Neuronal stem cell (in vitro differentiated cells): ENCODE measurements at regions not wholly inside any gene's neighbourhood (a gene's known extent, or its start where the extent isn't known, plus 50 kb on each side); places are given as distances from the start of the nearest gene placed in this dataset.

Source experiments
- DNase-seq: peaks from one replicate; pipeline ENCODE4 v3.0.0-alpha.2; 2013; ENCODE audit warnings: low spot score
- H2AFZ ChIP-seq: one replicate; pipeline ENCODE4 v1.6.1; 2013; ENCODE audit warnings: mild to moderate bottlenecking, low read length, inconsistent platforms
- H2AK5ac ChIP-seq: 2 replicates; pipeline ENCODE4 v1.6.1; 2013; ENCODE audit warnings: low read depth, mild to moderate bottlenecking, inconsistent platforms, low read length, moderate library complexity, mixed read lengths
- H2BK120ac ChIP-seq: 2 replicates; pipeline ENCODE4 v1.6.1; 2013; ENCODE audit warnings: low read depth, mild to moderate bottlenecking, inconsistent platforms, low read length, moderate library complexity, mixed read lengths
- H2BK12ac ChIP-seq: one replicate; pipeline ENCODE4 v1.6.1; 2013; ENCODE audit warnings: low read length, inconsistent platforms
- H2BK15ac ChIP-seq: 2 replicates; pipeline ENCODE4 v1.6.1; 2013; ENCODE audit warnings: mild to moderate bottlenecking, low read length, inconsistent platforms, mixed read lengths
- H2BK5ac ChIP-seq: one replicate; pipeline ENCODE4 v1.6.1; 2013; ENCODE audit warnings: inconsistent platforms, mild to moderate bottlenecking, low read length, moderate library complexity
- H3K14ac ChIP-seq: one replicate; pipeline ENCODE4 v1.6.1; 2013; ENCODE audit warnings: low read length, inconsistent platforms
- H3K18ac ChIP-seq: 2 replicates; pipeline ENCODE4 v1.6.1; 2013; ENCODE audit warnings: low read length, inconsistent platforms
- H3K23ac ChIP-seq: 2 replicates; pipeline ENCODE4 v1.6.1; 2013; ENCODE audit warnings: low read depth, mild to moderate bottlenecking, mixed read lengths, low read length, inconsistent platforms; ENCODE audit not compliant: poor library complexity
- H3K27ac ChIP-seq: replicated peaks from 3 replicates; pipeline ENCODE4 v1.5.1; 2013; ENCODE audit warnings: low read length, inconsistent platforms
- H3K27me3 ChIP-seq, 3 experiments: 2 replicates each; pipeline ENCODE4 v1.6.1; 2013; ENCODE audit warnings: low read length in 3 of 3, mild to moderate bottlenecking in 2 of 3, inconsistent platforms in 1 of 3, low read depth in 1 of 3, mixed read lengths in 1 of 3, moderate library complexity in 1 of 3; ENCODE audit not compliant: control insufficient read depth in 3 of 3, insufficient read depth in 3 of 3
- H3K36me3 ChIP-seq, 2 donors: replicated peaks in 1 of 2; 2 replicates each; pipeline ENCODE4 v1.6.1; 2013; ENCODE audit warnings: low read length in 2 of 2; ENCODE audit not compliant: control insufficient read depth in 2 of 2, insufficient read depth in 2 of 2
- H3K4ac ChIP-seq: 2 replicates; pipeline ENCODE4 v1.6.1; 2013; ENCODE audit warnings: inconsistent platforms, mild to moderate bottlenecking, low read length, moderate library complexity
- H3K4me1 ChIP-seq, 2 donors: 1 replicate in 1 of 2; 2 replicates in 1 of 2; pipeline ENCODE4 v1.6.1; 2013; ENCODE audit warnings: low read length in 2 of 2, low read depth in 1 of 2; ENCODE audit not compliant: control insufficient read depth in 2 of 2, insufficient read depth in 1 of 2
- H3K4me2 ChIP-seq: one replicate; pipeline ENCODE4 v1.6.1; 2013; ENCODE audit warnings: mild to moderate bottlenecking, low read length, inconsistent platforms; ENCODE audit not compliant: insufficient read depth, poor library complexity, severe bottlenecking
- H3K4me3 ChIP-seq, 2 donors: 2 replicates each; pipeline ENCODE4 v1.5.1; 2013; ENCODE audit warnings: low read length in 2 of 2, mild to moderate bottlenecking in 2 of 2, inconsistent platforms in 1 of 2, moderate library complexity in 1 of 2
- H3K79me1 ChIP-seq: one replicate; pipeline ENCODE4 v1.6.1; 2013; ENCODE audit warnings: low read depth, mild to moderate bottlenecking, inconsistent platforms, low read length, moderate library complexity
- H3K9ac ChIP-seq: one replicate; pipeline ENCODE4 v1.6.1; 2013; ENCODE audit warnings: mild to moderate bottlenecking, low read depth, low read length, inconsistent platforms; ENCODE audit not compliant: poor library complexity
- H3K9me3 ChIP-seq, 2 donors: replicated peaks in 1 of 2; 2 replicates each; pipeline versions ENCODE3 to v1.6.1; 2013; ENCODE audit warnings: low read length in 2 of 2, mild to moderate bottlenecking in 2 of 2, inconsistent platforms in 1 of 2, low read depth in 1 of 2, mixed read lengths in 1 of 2, moderate library complexity in 1 of 2; ENCODE audit not compliant: control insufficient read depth in 2 of 2, insufficient read depth in 1 of 2
- H4K8ac ChIP-seq: one replicate; pipeline ENCODE4 v1.6.1; 2013; ENCODE audit warnings: low read depth, mild to moderate bottlenecking, inconsistent platforms, low read length, moderate library complexity
- H4K91ac ChIP-seq: one replicate; pipeline ENCODE4 v1.6.1; 2013; ENCODE audit warnings: low read length, low read depth, mild to moderate bottlenecking, inconsistent platforms; ENCODE audit not compliant: poor library complexity
- WGBS, 2 donors: extraction: QIAGEN DNeasy Blood & Tissue Kit; methylation state at CpG; one replicate each; pipeline ENCODE4 v1.1.7; 2013; ENCODE audit warnings: missing lambda C conversion rate in 2 of 2, mixed read lengths in 1 of 2; ENCODE audit not compliant: insufficient read length in 2 of 2, insufficient replicate concordance in 1 of 2; ENCODE audit errors: extremely low coverage in 2 of 2; 5-methylcytosine and 5-hydroxymethylcytosine counted together

- Histone ChIP-seq H4K8ac (no peak overlapping the region), H3K14ac (no peak overlapping the region), H3K4ac (no peak overlapping the region), H3K18ac (no peak overlapping the region), H3K27me3 (no peaks in the 10 kb centered on the region), H3K9ac (no peak overlapping the region), H3K4me1 (no peaks in the 10 kb centered on the region), H3K23ac (no peak overlapping the region), H3K79me1 (no peaks in the 10 kb centered on the region), H2AK5ac (no peak overlapping the region), H3K9me3 (no peaks in the 10 kb centered on the region), H3K4me2 (no peak overlapping the region), H2AFZ (no peak overlapping the region), H3K36me3 (no peaks in the 10 kb centered on the region), H2BK15ac (no peak overlapping the region), H3K4me3 (no peak overlapping the region), H2BK12ac (no peak overlapping the region), H3K27ac (no peak overlapping the region), H4K91ac (no peak overlapping the region), H2BK5ac (no peak overlapping the region), H2BK120ac (no peak overlapping the region)
- DNase-seq = no peak
- no CpG with 5 or more reads among the region's 1 CpG for WGBS, 2 donors
Observed at GRCh38 chr1:80447526-80447925, 1353.2 kb upstream of the ADGRL2 start.

DNA sequence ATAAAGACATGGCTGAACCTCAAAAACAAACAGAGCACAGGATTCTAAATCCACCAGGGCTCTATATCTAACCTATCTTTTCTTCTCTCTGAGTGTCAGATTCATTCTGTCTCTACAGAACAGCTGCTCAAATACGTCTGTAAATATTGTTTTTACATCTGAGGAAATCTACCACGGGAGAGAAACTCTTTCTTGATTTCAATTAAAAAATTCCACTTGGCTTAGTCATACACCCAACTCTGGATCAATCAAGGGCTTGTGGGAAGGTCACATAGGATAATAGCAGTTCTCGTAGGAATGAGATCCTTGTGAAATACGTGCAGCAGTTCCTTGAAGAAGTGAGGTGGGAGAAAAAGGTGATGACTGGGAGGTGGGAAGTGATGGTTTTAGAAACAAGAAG, 1355.7 kb upstream of the ADGRL2 start:
- Histone ChIP-seq H3K4me1 (no peaks in the 10 kb centered on the region), H4K8ac (no peak overlapping the region), H4K91ac (no peak overlapping the region), H3K23ac (no peak overlapping the region), H3K36me3 (no peaks in the 10 kb centered on the region), H3K79me1 (no peaks in the 10 kb centered on the region), H3K4me2 (no peak overlapping the region), H3K27ac (no peak overlapping the region), H3K18ac (no peak overlapping the region), H2AFZ (peak overlapping the region; percentile 33), H3K9me3 (no peaks in the 10 kb centered on the region), H3K9ac (no peak overlapping the region), H2AK5ac (no peak overlapping the region), H2BK12ac (no peak overlapping the region), H3K4ac (no peak overlapping the region), H2BK120ac (no peak overlapping the region), H2BK15ac (no peak overlapping the region), H3K14ac (no peak overlapping the region), H2BK5ac (no peak overlapping the region), H3K4me3 (no peak overlapping the region), H3K27me3 (no peaks in the 10 kb centered on the region)
- WGBS, 2 donors = no CpG with 5 or more reads among the region's 4 CpGs
- no peak for DNase-seq

- Histone ChIP-seq H3K9me3 (no peaks in the 10 kb centered on the region), H3K9ac (no peak overlapping the region), H2BK12ac (no peak overlapping the region), H2BK15ac (no peak overlapping the region), H3K14ac (no peak overlapping the region), H3K27ac (no peak overlapping the region), H2AK5ac (no peak overlapping the region), H3K18ac (no peak overlapping the region), H3K23ac (no peak overlapping the region), H2BK5ac (no peak overlapping the region), H2AFZ (no peak overlapping the region), H4K91ac (no peak overlapping the region), H3K79me1 (no peaks in the 10 kb centered on the region), H4K8ac (no peak overlapping the region), H3K4ac (no peak overlapping the region), H3K27me3 (no peaks in the 10 kb centered on the region), H3K4me3 (no peak overlapping the region), H3K4me1 (no peaks in the 10 kb centered on the region), H2BK120ac (no peak overlapping the region), H3K36me3 (no peaks in the 10 kb centered on the region), H3K4me2 (no peak overlapping the region)
- no CpG with 5 or more reads among the region's 3 CpGs for WGBS, 2 donors
- DNase-seq = no peak
Observed at GRCh38 chr1:80444171-80444570, 1356.6 kb upstream of the ADGRL2 start.

DNA sequence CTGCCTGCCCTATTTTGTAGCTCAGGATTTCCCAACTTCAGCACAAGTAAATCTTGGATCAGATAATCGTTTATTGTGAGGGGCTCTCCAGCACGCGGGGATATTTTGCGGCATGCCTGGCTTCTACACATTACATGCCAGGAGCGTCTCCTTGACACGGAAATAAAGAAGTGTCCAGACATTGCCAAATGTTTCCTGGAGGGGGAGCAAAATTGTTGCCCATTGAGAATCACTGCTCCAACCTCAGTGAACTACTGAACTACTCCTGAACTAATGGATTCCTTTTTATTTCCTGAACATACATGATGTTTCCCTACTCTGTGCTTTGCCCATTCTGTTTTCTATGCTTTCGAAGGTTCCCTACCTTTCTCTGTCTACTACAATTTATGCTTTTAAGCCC, 1359.1 kb upstream of the ADGRL2 start:
- DNase-seq = no peak
- Histone ChIP-seq H3K4ac (no peak overlapping the region), H3K4me3 (no peak overlapping the region), H3K79me1 (no peaks in the 10 kb centered on the region), H2BK15ac (no peak overlapping the region), H3K14ac (no peak overlapping the region), H3K4me1 (no peaks in the 10 kb centered on the region), H2BK12ac (no peak overlapping the region), H2AFZ (no peak overlapping the region), H4K8ac (no peak overlapping the region), H3K27me3 (no peaks in the 10 kb centered on the region), H2BK120ac (no peak overlapping the region), H3K9ac (no peak overlapping the region), H2BK5ac (no peak overlapping the region), H3K9me3 (no peaks in the 10 kb centered on the region), H3K27ac (no peak overlapping the region), H3K23ac (no peak overlapping the region), H4K91ac (no peak overlapping the region), H3K18ac (no peak overlapping the region), H3K36me3 (no peaks in the 10 kb centered on the region), H3K4me2 (no peak overlapping the region), H2AK5ac (no peak overlapping the region)
- WGBS, 2 donors = no CpG with 5 or more reads among the region's 7 CpGs
